ENCODE measurements at regions not wholly inside any gene's neighbourhood (a gene's known extent, or its start where the extent isn't known, plus 50 kb on each side); places are given as distances from the start of the nearest gene placed in this dataset.
A peak's percentile ranks its signal among the peaks of the same experiment; 100 is the strongest.

- peaks cover 24% of the 10 kb centered on the region for H3K36me3 Mint-ChIP-seq (ENCODE audit: unreplicated experiment)
- no peak for DNase-seq
- peaks cover 8% of the 10 kb centered on the region for H3K27me3 Mint-ChIP-seq (ENCODE audit: unreplicated experiment)
- TF ChIP-seq CTCF (IDR thresholded peaks at IDR 0.05; ENCODE audit: partially characterized antibody, unreplicated experiment), result no peak
- no peak overlapping the region for H3K27ac Mint-ChIP-seq (ENCODE audit: unreplicated experiment)
- peaks cover 7% of the 10 kb centered on the region for H3K9me3 Mint-ChIP-seq (ENCODE audit: unreplicated experiment)
- H3K4me3 Mint-ChIP-seq (ENCODE audit: unreplicated experiment), result no peak overlapping the region
- peaks cover 6% of the 10 kb centered on the region for H3K4me1 Mint-ChIP-seq (ENCODE audit: low read depth, unreplicated experiment)
These were observed 217.6 kb upstream of the PMEPA1 start for GRCh38 chr20:57927376-57927775.

- Mint-ChIP-seq H3K4me3 (ENCODE audit: unreplicated experiment) (no peak overlapping the region), H3K27ac (ENCODE audit: unreplicated experiment) (no peak overlapping the region), H3K36me3 (ENCODE audit: unreplicated experiment) (peaks cover 17% of the 10 kb centered on the region), H3K4me1 (ENCODE audit: low read depth, unreplicated experiment) (peaks cover 19% of the 10 kb centered on the region), H3K9me3 (ENCODE audit: unreplicated experiment) (peaks cover 13% of the 10 kb centered on the region), H3K27me3 (ENCODE audit: unreplicated experiment) (peaks cover 2% of the 10 kb centered on the region)
- DNase-seq, result no peak
- no peak for TF ChIP-seq CTCF (IDR thresholded peaks at IDR 0.05; ENCODE audit: partially characterized antibody, unreplicated experiment)
These were observed 212.9 kb upstream of the PMEPA1 start for GRCh38 chr20:57922706-57923105.

- no peak for TF ChIP-seq CTCF (IDR thresholded peaks at IDR 0.05; ENCODE audit: partially characterized antibody, unreplicated experiment)
- peak overlapping the region; percentile 62 for H3K27ac Mint-ChIP-seq (ENCODE audit: unreplicated experiment)
- peaks cover 2% of the 10 kb centered on the region for H3K27me3 Mint-ChIP-seq (ENCODE audit: unreplicated experiment)
- H3K4me3 Mint-ChIP-seq (ENCODE audit: unreplicated experiment), result peak overlapping the region; percentile 30
- DNase-seq, result no peak
- peaks cover 14% of the 10 kb centered on the region for H3K36me3 Mint-ChIP-seq (ENCODE audit: unreplicated experiment)
- H3K4me1 Mint-ChIP-seq (ENCODE audit: low read depth, unreplicated experiment), result peaks cover 19% of the 10 kb centered on the region
- peaks cover 13% of the 10 kb centered on the region for H3K9me3 Mint-ChIP-seq (ENCODE audit: unreplicated experiment)
These were observed 212.3 kb upstream of the PMEPA1 start for GRCh38 chr20:57922083-57922482.

GRCh38 chr20:57921676-57922075 is 211.9 kb upstream of the PMEPA1 start:
- Mint-ChIP-seq H3K36me3 (ENCODE audit: unreplicated experiment) (peaks cover 13% of the 10 kb centered on the region), H3K4me3 (ENCODE audit: unreplicated experiment) (no peak overlapping the region), H3K27me3 (ENCODE audit: unreplicated experiment) (peaks cover 2% of the 10 kb centered on the region), H3K27ac (ENCODE audit: unreplicated experiment) (peak overlapping the region; percentile 62), H3K9me3 (ENCODE audit: unreplicated experiment) (peaks cover 12% of the 10 kb centered on the region), H3K4me1 (ENCODE audit: low read depth, unreplicated experiment) (peaks cover 19% of the 10 kb centered on the region)
- no peak for DNase-seq
- no peak for TF ChIP-seq CTCF (IDR thresholded peaks at IDR 0.05; ENCODE audit: partially characterized antibody, unreplicated experiment)

- Mint-ChIP-seq H3K27ac (ENCODE audit: unreplicated experiment) (peak overlapping the region; percentile 14), H3K4me3 (ENCODE audit: unreplicated experiment) (no peak overlapping the region), H3K9me3 (ENCODE audit: unreplicated experiment) (peaks cover 12% of the 10 kb centered on the region), H3K4me1 (ENCODE audit: low read depth, unreplicated experiment) (peaks cover 19% of the 10 kb centered on the region), H3K27me3 (ENCODE audit: unreplicated experiment) (peaks cover 2% of the 10 kb centered on the region), H3K36me3 (ENCODE audit: unreplicated experiment) (peaks cover 6% of the 10 kb centered on the region)
- no peak for TF ChIP-seq CTCF (IDR thresholded peaks at IDR 0.05; ENCODE audit: partially characterized antibody, unreplicated experiment)
- no peak for DNase-seq
These were observed 211.2 kb upstream of the PMEPA1 start for GRCh38 chr20:57920971-57921370.

Measured in glutamatergic neuron (in vitro differentiated cells).